ENCODE measurements at regions not wholly inside any gene's neighbourhood (a gene's known extent, or its start where the extent isn't known, plus 50 kb on each side); places are given as distances from the start of the nearest gene placed in this dataset.
"Not testable (repeated sequence)": the region's sequence is repeated elsewhere in the genome, so short reads cannot be mapped to it uniquely, and the experiment has no call there.

DNA sequence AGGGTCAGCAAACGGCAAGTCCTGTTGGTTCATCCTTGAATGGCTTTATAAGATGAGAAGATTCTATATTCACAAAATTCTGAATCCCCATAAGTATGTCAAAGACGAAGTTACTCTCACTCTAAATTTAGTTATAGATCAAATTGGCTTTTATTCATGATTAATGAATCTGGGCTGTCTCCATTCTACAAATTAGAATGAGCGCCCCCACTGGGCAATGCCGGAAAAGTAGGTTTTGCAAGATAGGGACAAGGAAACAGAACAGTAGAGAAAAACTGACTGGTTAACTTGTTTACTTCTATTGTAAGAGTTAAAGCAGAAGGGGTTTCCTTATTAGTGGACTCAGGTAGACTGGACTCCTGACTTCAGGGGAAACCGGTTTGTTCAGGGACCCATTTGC is 100.3 kb downstream of the F11 start:
- no peak overlapping the region for H3K4me3 ChIP-seq (ENCODE audit: low read depth, low read length)
- TF ChIP-seq, protein P1, sequence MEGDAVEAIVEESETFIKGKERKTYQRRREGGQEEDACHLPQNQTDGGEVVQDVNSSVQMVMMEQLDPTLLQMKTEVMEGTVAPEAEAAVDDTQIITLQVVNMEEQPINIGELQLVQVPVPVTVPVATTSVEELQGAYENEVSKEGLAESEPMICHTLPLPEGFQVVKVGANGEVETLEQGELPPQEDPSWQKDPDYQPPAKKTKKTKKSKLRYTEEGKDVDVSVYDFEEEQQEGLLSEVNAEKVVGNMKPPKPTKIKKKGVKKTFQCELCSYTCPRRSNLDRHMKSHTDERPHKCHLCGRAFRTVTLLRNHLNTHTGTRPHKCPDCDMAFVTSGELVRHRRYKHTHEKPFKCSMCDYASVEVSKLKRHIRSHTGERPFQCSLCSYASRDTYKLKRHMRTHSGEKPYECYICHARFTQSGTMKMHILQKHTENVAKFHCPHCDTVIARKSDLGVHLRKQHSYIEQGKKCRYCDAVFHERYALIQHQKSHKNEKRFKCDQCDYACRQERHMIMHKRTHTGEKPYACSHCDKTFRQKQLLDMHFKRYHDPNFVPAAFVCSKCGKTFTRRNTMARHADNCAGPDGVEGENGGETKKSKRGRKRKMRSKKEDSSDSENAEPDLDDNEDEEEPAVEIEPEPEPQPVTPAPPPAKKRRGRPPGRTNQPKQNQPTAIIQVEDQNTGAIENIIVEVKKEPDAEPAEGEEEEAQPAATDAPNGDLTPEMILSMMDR (IDR thresholded peaks at IDR 0.05; ENCODE audit: control insufficient read depth, extremely low read depth, insufficient read depth): no peak
- no peak for DNase-seq (ENCODE audit: low read depth)

DNA sequence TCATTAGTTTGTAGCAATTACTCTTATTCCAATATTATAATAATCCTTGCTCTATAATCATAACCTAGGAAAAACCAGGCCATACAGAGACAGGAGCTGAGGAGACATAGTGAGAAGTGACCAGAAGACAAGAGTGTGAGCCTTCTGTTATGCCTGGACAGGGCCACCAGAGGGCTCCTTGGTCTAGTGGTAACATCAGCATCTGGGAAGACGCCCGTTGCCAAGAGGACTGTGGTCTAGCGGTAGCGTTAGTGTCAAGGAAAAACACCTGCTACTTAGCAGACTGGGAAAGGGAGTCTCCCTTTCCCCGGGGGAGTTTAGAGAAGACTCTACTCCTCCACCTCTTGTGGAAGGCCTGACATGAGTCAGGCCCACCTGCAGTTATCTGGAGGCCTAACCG is 97.0 kb downstream of the F11 start:
- TF ChIP-seq, protein P1 (IDR thresholded peaks at IDR 0.05; ENCODE audit: control insufficient read depth, extremely low read depth, insufficient read depth): peak; percentile 23; the same call in 1 of the 2 replicates
- H3K4me3 ChIP-seq (ENCODE audit: low read depth, low read length); DNase-seq (ENCODE audit: low read depth): not testable (repeated sequence)

DNA sequence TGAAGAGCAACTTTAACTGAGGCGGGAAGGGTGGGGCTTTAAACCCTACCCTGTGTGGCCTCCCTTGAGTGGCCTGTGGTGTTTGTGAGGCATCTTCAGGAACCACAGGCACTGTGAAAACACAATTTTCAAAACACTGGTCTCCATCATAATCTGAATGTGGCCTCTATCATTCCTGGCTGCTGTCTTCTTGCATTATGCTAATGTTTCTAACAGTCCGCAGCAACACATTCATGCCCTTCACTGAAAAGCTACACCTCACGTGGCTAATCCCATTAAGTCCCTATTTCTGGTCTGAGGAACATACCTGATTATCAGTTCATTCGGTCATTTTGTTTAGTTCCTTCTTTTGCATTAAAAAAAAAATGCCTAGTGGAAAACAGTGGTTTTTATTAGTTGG is 94.6 kb downstream of the F11 start:
- DNase-seq (ENCODE audit: low read depth): no peak
- TF ChIP-seq, protein P1 (IDR thresholded peaks at IDR 0.05; ENCODE audit: control insufficient read depth, extremely low read depth, insufficient read depth): no peak
- no peak overlapping the region for H3K4me3 ChIP-seq (ENCODE audit: low read depth, low read length)

DNA sequence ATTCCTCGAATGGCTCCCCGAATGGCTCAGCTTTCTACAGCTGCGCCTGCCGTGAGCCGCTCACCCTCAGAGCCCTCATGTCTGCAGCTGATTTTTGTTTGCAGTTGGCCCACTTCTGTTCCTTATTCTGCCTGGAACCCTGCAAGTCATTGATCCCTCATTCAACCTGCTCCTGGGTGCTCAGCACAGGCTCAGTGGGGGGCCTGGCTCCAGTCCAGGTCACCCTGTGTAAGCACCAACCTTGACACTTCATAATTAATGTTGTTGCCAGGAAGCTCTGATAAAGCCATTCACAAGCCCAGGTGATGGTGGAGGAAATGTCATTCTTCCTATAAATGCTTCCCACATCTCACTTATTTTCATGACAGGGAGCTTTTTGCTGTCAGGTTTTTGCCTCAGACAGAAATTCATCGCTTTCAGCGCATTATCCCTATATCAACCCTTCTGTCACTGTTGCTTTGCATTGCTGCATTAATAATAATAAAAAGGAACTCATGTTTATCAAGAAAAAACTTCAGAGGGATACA is 85.7 kb downstream of the F11 start:
- TF ChIP-seq, protein P1 (IDR thresholded peaks at IDR 0.05; ENCODE audit: control insufficient read depth, extremely low read depth, insufficient read depth): no peak
- no peak overlapping the region for H3K4me3 ChIP-seq (ENCODE audit: low read depth, low read length)
- DNase-seq (ENCODE audit: low read depth): no peak

DNA sequence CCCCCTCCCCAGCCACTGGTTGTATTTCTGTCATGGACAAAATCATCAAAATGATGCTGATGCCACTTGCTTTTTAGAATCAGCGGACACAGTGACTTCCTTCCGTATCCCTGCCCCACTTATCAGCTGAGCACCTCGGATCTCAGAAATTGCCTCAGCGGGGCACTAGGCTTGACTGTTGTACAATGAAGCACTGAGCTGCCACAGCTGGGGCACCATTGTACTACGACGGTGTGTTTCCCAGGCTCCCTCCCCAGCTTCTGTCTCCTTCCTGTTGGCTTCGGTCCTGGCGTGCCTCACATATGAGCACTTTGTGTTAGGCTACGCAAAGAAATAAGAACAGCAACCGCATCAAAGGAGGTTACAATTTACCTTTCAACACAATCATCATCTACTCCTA is 82.4 kb downstream of the F11 start:
- no peak for DNase-seq (ENCODE audit: low read depth)
- H3K4me3 ChIP-seq (ENCODE audit: low read depth, low read length): no peak overlapping the region
- TF ChIP-seq, protein P1 (IDR thresholded peaks at IDR 0.05; ENCODE audit: control insufficient read depth, extremely low read depth, insufficient read depth): no peak

DNA sequence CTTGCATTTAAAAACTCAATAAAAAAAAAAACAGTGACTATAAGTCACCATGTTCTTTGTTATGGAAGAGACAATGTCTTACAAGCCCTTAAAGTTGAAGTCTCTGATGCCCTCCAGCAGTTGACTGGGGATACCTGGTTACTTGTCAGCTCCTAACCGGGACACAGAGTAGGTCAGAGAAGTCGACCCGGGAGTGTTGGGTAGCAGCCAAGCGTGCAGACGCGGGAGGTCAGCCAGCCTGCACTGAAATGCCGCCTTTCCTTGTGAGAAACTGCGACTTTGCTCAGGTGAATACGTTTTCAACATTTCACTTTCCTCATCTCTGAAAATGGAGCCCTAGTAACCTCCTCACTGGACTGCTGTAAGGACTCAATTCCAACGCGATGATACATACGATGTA is 81.8 kb downstream of the F11 start:
- TF ChIP-seq, protein P1 (IDR thresholded peaks at IDR 0.05; ENCODE audit: control insufficient read depth, extremely low read depth, insufficient read depth): no peak
- DNase-seq (ENCODE audit: low read depth): no peak
- no peak overlapping the region for H3K4me3 ChIP-seq (ENCODE audit: low read depth, low read length)

DNA sequence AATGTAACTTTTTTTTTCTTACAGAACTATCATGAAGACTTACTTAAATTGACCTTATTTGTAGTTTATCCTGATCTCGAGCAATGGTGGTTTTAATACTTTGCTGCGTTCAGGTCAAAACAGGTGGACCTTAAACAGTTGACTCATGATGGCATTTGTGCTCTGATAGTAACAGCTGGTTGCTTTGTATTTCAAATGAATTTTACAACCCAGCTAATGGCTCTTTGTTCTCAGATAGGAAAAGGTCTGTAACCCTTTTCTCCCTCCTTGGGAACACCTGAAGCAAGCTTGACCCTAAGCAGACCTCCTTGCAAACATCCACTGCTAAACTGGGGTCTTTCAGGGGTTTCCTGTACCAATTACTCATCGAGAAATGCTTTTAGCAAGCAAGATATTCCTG is 79.2 kb downstream of the F11 start:
- H3K4me3 ChIP-seq (ENCODE audit: low read depth, low read length): no peak overlapping the region
- DNase-seq (ENCODE audit: low read depth): no peak
- TF ChIP-seq, protein P1 (IDR thresholded peaks at IDR 0.05; ENCODE audit: control insufficient read depth, extremely low read depth, insufficient read depth): no peak
